GM18505 (cell line): ENCODE measurements at regions not wholly inside any gene's neighbourhood (a gene's known extent, or its start where the extent isn't known, plus 50 kb on each side); places are given as distances from the start of the nearest gene placed in this dataset.

Experiments used
- ATAC-seq: cut with Tn5 transposase; IDR thresholded peaks from one replicate; pipeline ENCODE4 v1.9.1; 2021; ENCODE audit not compliant: unreplicated experiment
- POLR2A ChIP-seq: IDR thresholded peaks from 4 replicates; pipeline ENCODE4 v1.6.1; 2011; ENCODE audit warnings: borderline replicate concordance; ENCODE audit not compliant: insufficient read depth, insufficient read length; ENCODE audit errors: extremely low read depth

- TF ChIP-seq POLR2A, result no peak
- ATAC-seq, result no peak
Observed at GRCh38 chr10:7029672-7030071, 381.2 kb downstream of the SFMBT2 start.

GRCh38 chr10:7028809-7029166, 382.0 kb downstream of the SFMBT2 start:
- no peak for ATAC-seq
- no peak for TF ChIP-seq POLR2A

DNA sequence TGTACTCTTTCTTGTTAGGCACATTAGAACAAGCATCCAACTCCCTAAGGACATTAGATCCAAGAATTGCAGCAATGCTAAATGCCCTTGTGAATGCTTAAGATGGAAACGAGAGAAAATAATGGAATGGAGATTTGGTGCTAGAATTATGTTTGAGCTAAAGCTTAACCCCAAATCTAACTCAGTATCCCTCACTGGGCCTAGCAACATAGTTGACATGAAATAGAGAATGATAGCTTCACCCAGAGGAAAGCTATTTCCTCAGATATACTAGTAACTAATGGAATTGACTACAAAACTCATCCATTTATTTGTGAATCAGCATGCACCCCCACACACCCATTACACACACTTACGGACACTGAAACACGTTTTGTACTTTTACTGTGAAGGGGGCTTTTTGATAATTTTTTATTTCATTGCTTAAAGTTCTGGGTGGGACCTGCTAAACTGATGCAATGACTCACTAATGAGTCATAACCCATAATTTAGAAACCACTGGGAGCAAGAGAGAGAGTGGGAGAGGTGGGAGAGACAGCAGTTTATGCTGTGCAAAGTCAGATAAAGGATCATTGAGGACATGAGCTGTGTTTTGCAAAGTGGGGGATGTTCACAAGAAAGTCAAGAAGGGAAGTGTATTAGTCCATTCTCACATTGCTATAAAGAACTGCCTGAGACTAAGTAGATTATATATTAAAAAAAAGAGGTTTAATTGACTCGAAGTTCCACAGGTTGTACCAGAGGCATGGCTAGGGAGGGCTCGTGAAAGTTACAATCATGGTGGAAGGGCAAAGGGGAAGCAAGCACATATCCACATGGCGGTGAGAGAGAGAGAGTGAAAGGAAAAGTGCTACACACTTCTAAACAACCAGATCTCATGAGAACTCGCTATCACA, 382.7 kb downstream of the SFMBT2 start:
- TF ChIP-seq POLR2A, result no peak
- no peak for ATAC-seq

DNA sequence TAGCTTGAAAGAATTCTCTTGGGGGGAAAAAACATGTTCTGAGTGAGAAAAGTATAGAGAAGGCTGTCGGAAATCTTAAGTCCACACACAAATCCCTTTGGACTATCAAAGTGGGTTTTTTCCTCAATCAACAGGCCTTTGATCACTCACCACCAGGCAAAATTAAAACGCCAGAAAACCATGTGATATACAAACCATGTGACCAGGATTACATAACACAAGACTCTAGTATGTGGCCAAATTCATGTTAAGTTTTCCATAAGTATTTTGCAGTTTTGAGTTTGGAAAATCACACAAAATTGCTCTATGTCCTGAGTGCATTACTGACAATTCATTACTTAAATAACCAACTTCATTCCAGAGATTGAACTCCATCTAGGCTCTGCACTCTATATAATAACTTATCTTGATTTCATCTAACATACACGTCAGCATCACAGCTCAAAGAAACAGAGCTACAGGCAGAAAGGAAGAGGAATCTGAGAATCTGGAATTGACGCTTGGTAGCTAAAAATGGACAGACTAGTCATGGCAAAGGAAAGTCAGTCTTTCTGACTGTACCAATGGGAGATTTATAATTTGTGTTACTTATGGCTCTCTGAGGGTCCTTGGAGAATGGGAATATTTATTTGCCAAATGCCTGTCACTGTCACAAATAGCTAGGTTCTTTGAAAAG, 383.5 kb downstream of the SFMBT2 start:
- TF ChIP-seq POLR2A, result no peak
- ATAC-seq, result no peak

DNA sequence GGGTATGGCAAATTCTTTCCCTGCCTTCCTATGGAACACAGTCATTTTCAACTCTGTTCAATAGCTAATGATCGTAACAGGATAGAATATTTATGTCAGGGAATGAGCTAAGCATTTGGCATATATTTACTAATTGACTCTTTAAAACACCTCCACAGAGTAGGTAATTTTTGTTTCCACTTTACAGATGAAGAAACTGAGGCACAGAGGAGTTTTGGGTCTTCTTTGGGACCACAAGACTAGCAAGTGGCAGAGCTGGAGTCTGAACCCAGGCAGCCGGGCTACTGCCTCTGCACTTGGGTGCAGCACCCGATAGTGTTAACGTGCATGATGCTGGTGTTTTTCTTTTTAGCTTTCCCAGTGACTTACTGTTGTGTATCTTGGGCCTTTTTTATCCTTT, 384.0 kb downstream of the SFMBT2 start:
- no peak for TF ChIP-seq POLR2A
- no peak for ATAC-seq

- no peak for TF ChIP-seq POLR2A
- no peak for ATAC-seq
Observed at GRCh38 chr10:7025296-7025695, 385.5 kb downstream of the SFMBT2 start.

- ATAC-seq, result no peak
- no peak for TF ChIP-seq POLR2A
Observed at GRCh38 chr10:7015457-7015856, 395.4 kb downstream of the SFMBT2 start.

GRCh38 chr10:7014721-7015120, 396.1 kb downstream of the SFMBT2 start:
- no peak for TF ChIP-seq POLR2A
- ATAC-seq, result no peak

- ATAC-seq, result no peak
- TF ChIP-seq POLR2A, result no peak
Observed at GRCh38 chr10:7011994-7012393, 398.8 kb downstream of the SFMBT2 start.

GRCh38 chr10:7008645-7009044, 402.2 kb downstream of the SFMBT2 start:
- no peak for TF ChIP-seq POLR2A
- no peak for ATAC-seq

DNA sequence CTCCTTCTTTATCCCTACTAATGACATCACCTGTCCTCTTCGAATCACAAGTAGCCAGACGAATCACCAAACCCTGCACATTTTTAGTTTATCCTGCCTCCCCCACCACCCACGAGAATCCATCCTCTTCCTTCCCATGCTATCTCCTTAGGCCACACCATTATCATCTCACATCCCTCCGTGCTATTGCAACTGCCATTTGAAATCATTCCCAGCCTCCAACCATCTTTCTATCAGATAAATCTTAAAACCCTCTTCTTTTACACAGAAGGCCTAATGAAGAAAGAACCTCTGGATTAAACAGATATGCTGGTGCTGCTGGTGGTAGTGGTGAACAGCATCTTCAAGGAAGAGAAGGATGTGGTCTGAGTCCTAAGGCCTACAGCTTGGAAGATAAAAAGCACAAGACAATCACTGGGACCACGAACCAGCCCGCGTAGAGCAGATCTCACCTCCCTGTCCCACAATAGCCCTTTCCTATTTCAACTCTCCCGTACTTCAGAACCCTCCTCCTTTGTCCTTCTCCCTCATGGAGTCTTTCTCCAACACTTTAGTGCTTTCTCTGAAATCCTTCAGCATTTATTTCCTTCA, 403.1 kb downstream of the SFMBT2 start:
- TF ChIP-seq POLR2A, result no peak
- ATAC-seq, result no peak

DNA sequence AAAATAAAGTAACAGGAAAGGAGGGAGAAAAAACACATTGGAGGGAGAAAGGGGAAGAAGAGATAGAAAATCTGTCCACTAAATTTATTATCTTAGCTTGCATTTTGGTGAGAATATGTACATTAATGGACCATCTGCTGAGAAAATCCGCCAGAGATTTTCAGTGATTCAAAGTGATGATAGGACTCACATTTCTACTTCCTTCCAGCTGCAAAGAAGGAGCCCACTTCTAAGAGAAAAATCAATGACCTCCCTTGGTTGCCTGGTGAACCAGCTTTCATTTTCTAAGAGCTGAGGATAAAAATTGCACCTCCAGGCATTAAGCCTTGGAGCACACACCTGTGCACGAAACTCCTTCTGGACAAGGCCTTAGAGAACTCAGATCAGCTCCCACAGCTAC, 404.3 kb downstream of the SFMBT2 start:
- no peak for TF ChIP-seq POLR2A
- ATAC-seq, result no peak

DNA sequence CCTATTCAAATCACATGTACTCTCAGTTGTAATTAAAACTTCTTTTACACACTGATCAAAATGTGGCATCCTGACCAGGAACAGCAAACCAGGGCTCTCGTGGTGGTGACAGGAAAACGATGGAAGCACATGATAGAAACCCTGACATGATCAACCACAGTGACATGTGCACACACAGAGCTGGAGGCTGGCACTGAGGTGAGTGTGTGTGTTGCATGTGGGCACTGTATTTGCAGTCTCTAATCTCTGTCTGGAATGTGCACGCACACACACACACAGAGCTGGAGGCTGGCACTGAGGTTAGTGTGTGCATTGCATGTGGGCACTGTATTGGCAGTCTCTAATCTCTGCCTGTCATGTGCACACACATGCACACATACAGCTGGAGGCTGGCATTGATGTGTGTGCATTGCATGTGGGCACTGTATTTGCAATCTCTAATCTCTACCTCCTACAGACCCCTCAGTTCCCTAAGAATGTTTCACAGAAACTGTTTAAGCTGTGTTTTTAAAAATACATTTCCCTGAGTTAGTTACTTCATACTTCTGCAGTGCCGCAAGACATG, 406.9 kb downstream of the SFMBT2 start:
- no peak for TF ChIP-seq POLR2A

More for the DNA sequence above, 406.9 kb downstream of the SFMBT2 start:
- ATAC-seq, result no peak
